ENCODE measurements at regions not wholly inside any gene's neighbourhood (a gene's known extent, or its start where the extent isn't known, plus 50 kb on each side); places are given as distances from the start of the nearest gene placed in this dataset.

GRCh38 chr5:54718656-54719055, 201.1 kb downstream of the SNX18 start:
- Histone ChIP-seq H3K9ac (ENCODE audit: control insufficient read depth, extremely low read depth, insufficient read depth, low read length) (no peak overlapping the region), H3K79me2 (ENCODE audit: control insufficient read depth, insufficient read depth, low read length) (no peaks in the 10 kb centered on the region), H4K20me1 (ENCODE audit: control insufficient read depth, extremely low read depth, insufficient read depth, low read length) (no peaks in the 10 kb centered on the region), H3K9me3 (ENCODE audit: control insufficient read depth, low read depth, low read length) (no peaks in the 10 kb centered on the region), H2AFZ (ENCODE audit: control insufficient read depth, low read length) (peak overlapping the region; percentile 29), H3K4me1 (ENCODE audit: control insufficient read depth, extremely low read depth, insufficient read depth, low read length) (peaks cover 4% of the 10 kb centered on the region), H3K27me3 (ENCODE audit: control insufficient read depth, extremely low read depth, insufficient read depth, low read length) (no peaks in the 10 kb centered on the region), H3K9me1 (ENCODE audit: control insufficient read depth, extremely low read depth, insufficient read depth, low read length) (no peaks in the 10 kb centered on the region), H3K4me3 (ENCODE audit: control insufficient read depth in 2 of 3, extremely low read depth in 1 of 3, insufficient read depth in 2 of 3, low read depth in 1 of 3, low read length in 3 of 3) (no peak overlapping the region), H3K36me3 (ENCODE audit: control insufficient read depth in 2 of 2, extremely low read depth in 1 of 2, insufficient read depth in 2 of 2, low read length in 2 of 2) (no peaks in the 10 kb centered on the region), H3K27ac (ENCODE audit: control insufficient read depth, insufficient read depth, low read length) (no peak overlapping the region), H3K4me2 (ENCODE audit: control insufficient read depth, extremely low read depth, insufficient read depth, low read depth, low read length) (no peak overlapping the region)
- no peak for TF ChIP-seq CTCF (optimal IDR thresholded peaks at IDR 0.05 in 1 of 3, IDR thresholded peaks at IDR 0.05 in 1 of 3, conservative IDR thresholded peaks at IDR 0.05 in 1 of 3; ENCODE audit: extremely low read depth in 1 of 3, insufficient read depth in 2 of 3, low read length in 3 of 3)
- DNase-seq (ENCODE audit: low read depth, low spot score) (no peak), FAIRE-seq (no peak)
- dilution Hi-C loops (cut with MboI; ENCODE audit: extremely low pct_ligation_motif_present, low sequenced_read_pairs) = no loop called here

GRCh38 chr5:54717870-54718269, 200.3 kb downstream of the SNX18 start:
- FAIRE-seq (no peak), DNase-seq (ENCODE audit: low read depth, low spot score) (no peak)
- Histone ChIP-seq H3K4me1 (ENCODE audit: control insufficient read depth, extremely low read depth, insufficient read depth, low read length) (peaks cover 4% of the 10 kb centered on the region), H3K79me2 (ENCODE audit: control insufficient read depth, insufficient read depth, low read length) (no peaks in the 10 kb centered on the region), H3K4me2 (ENCODE audit: control insufficient read depth, extremely low read depth, insufficient read depth, low read depth, low read length) (no peak overlapping the region), H3K4me3 (ENCODE audit: control insufficient read depth in 2 of 3, extremely low read depth in 1 of 3, insufficient read depth in 2 of 3, low read depth in 1 of 3, low read length in 3 of 3) (no peak overlapping the region), H3K27me3 (ENCODE audit: control insufficient read depth, extremely low read depth, insufficient read depth, low read length) (no peaks in the 10 kb centered on the region), H3K9me1 (ENCODE audit: control insufficient read depth, extremely low read depth, insufficient read depth, low read length) (no peaks in the 10 kb centered on the region), H2AFZ (ENCODE audit: control insufficient read depth, low read length) (no peak overlapping the region), H3K36me3 (ENCODE audit: control insufficient read depth in 2 of 2, extremely low read depth in 1 of 2, insufficient read depth in 2 of 2, low read length in 2 of 2) (no peaks in the 10 kb centered on the region), H3K9me3 (ENCODE audit: control insufficient read depth, low read depth, low read length) (no peaks in the 10 kb centered on the region), H3K27ac (ENCODE audit: control insufficient read depth, insufficient read depth, low read length) (no peak overlapping the region), H3K9ac (ENCODE audit: control insufficient read depth, extremely low read depth, insufficient read depth, low read length) (no peak overlapping the region), H4K20me1 (ENCODE audit: control insufficient read depth, extremely low read depth, insufficient read depth, low read length) (no peaks in the 10 kb centered on the region)
- dilution Hi-C loops (cut with MboI; ENCODE audit: extremely low pct_ligation_motif_present, low sequenced_read_pairs) = no loop called here
- no peak for TF ChIP-seq CTCF (optimal IDR thresholded peaks at IDR 0.05 in 1 of 3, IDR thresholded peaks at IDR 0.05 in 1 of 3, conservative IDR thresholded peaks at IDR 0.05 in 1 of 3; ENCODE audit: extremely low read depth in 1 of 3, insufficient read depth in 2 of 3, low read length in 3 of 3)
- no peak for TF ChIP-seq EZH2 (IDR thresholded peaks at IDR 0.05; ENCODE audit: low read length)

Data from keratinocyte (primary cell).